CD1c-positive myeloid dendritic cell (primary cell): ENCODE measurements at regions not wholly inside any gene's neighbourhood (a gene's known extent, or its start where the extent isn't known, plus 50 kb on each side); places are given as distances from the start of the nearest gene placed in this dataset.

ENCODE experiments used
- DNase-seq: peaks from one replicate; pipeline ENCODE4 v3.0.0-alpha.2; 2016; ENCODE audit errors: extremely low spot score

- DNase-seq, result no peak
These were observed 338.5 kb downstream of the CD83 start for GRCh38 chr6:14455876-14456648.

- DNase-seq, result no peak
These were observed 339.4 kb downstream of the CD83 start for GRCh38 chr6:14456941-14457340.

GRCh38 chr6:14458669-14459266 lies 341.2 kb downstream of the CD83 start:
- no peak for DNase-seq

GRCh38 chr6:14459315-14459714 lies 341.7 kb downstream of the CD83 start:
- DNase-seq, result no peak

- no peak for DNase-seq
These were observed 343.0 kb downstream of the CD83 start for GRCh38 chr6:14460556-14460955.

GRCh38 chr6:14462135-14462534 lies 344.6 kb downstream of the CD83 start:
- DNase-seq, result no peak

- no peak for DNase-seq
These were observed 345.0 kb downstream of the CD83 start for GRCh38 chr6:14462566-14462965.

GRCh38 chr6:14463110-14463509 lies 345.5 kb downstream of the CD83 start:
- DNase-seq, result no peak

GRCh38 chr6:14464055-14464454 lies 346.5 kb downstream of the CD83 start:
- no peak for DNase-seq

- DNase-seq, result no peak
These were observed 347.1 kb downstream of the CD83 start for GRCh38 chr6:14464716-14465115.

- no peak for DNase-seq
These were observed 348.7 kb downstream of the CD83 start for GRCh38 chr6:14466278-14466677.

GRCh38 chr6:14467591-14467990 lies 350.0 kb downstream of the CD83 start:
- DNase-seq, result no peak

- DNase-seq, result no peak
These were observed 351.2 kb downstream of the CD83 start for GRCh38 chr6:14468647-14469321.

- DNase-seq, result no peak
These were observed 352.5 kb downstream of the CD83 start for GRCh38 chr6:14470101-14470500.

- DNase-seq, result no peak
These were observed 353.1 kb downstream of the CD83 start for GRCh38 chr6:14470671-14471070.

GRCh38 chr6:14472255-14472985 lies 354.8 kb downstream of the CD83 start:
- DNase-seq, result no peak

- DNase-seq, result no peak
These were observed 355.4 kb downstream of the CD83 start for GRCh38 chr6:14472986-14473337.

GRCh38 chr6:14474816-14475215 lies 357.2 kb downstream of the CD83 start:
- no peak for DNase-seq

- DNase-seq, result no peak
These were observed 357.7 kb downstream of the CD83 start for GRCh38 chr6:14475306-14475705.

- DNase-seq, result no peak
These were observed 359.4 kb downstream of the CD83 start for GRCh38 chr6:14476793-14477531.

GRCh38 chr6:14477559-14477958 lies 360.0 kb downstream of the CD83 start:
- no peak for DNase-seq
